C4-2B (cell line): ENCODE measurements at regions not wholly inside any gene's neighbourhood (a gene's known extent, or its start where the extent isn't known, plus 50 kb on each side); places are given as distances from the start of the nearest gene placed in this dataset.

Source experiments
- H3K27ac ChIP-seq: fragments of 450-650 bp; 2 replicates; pipeline ENCODE4 v1.5.1; 2017
- CTCF ChIP-seq: fragments of 450-650 bp; conservative IDR thresholded peaks from 2 replicates; pipeline ENCODE4 v1.5.1; 2017; ENCODE audit warnings: mild to moderate bottlenecking
- ZFX ChIP-seq: fragments of 450-650 bp; IDR thresholded peaks from 2 replicates; pipeline ENCODE4 v1.6.1; 2017

- TF ChIP-seq CTCF (no peak), ZFX (no peak)
- no peak overlapping the region for H3K27ac ChIP-seq
Measured at GRCh38 chr2:198917275-198917674, 540.5 kb downstream of the SATB2 start.

- H3K27ac ChIP-seq, result no peak overlapping the region
- TF ChIP-seq ZFX (no peak), CTCF (no peak)
Measured at GRCh38 chr2:198916548-198917080, 541.1 kb downstream of the SATB2 start.

- H3K27ac ChIP-seq, result no peak overlapping the region
- TF ChIP-seq ZFX, result no peak
- TF ChIP-seq CTCF, result no peak
Measured at GRCh38 chr2:198913394-198914152, 544.2 kb downstream of the SATB2 start.

- TF ChIP-seq ZFX, result no peak
- no peak for TF ChIP-seq CTCF
- H3K27ac ChIP-seq, result no peak overlapping the region
Measured at GRCh38 chr2:198909525-198910267, 548.0 kb downstream of the SATB2 start.

- TF ChIP-seq CTCF, result no peak
- TF ChIP-seq ZFX, result no peak
- no peak overlapping the region for H3K27ac ChIP-seq
Measured at GRCh38 chr2:198905881-198906612, 551.7 kb downstream of the SATB2 start.

- no peak for TF ChIP-seq ZFX
- TF ChIP-seq CTCF, result no peak
- no peak overlapping the region for H3K27ac ChIP-seq
Measured at GRCh38 chr2:198901894-198902293, 555.8 kb downstream of the SATB2 start.

- TF ChIP-seq ZFX (no peak), CTCF (no peak)
Measured at GRCh38 chr2:198900141-198900540, 557.6 kb downstream of the SATB2 start.

More at GRCh38 chr2:198900141-198900540, 557.6 kb downstream of the SATB2 start:
- H3K27ac ChIP-seq, result no peak overlapping the region
